ENCODE measurements at regions not wholly inside any gene's neighbourhood (a gene's known extent, or its start where the extent isn't known, plus 50 kb on each side); places are given as distances from the start of the nearest gene placed in this dataset.
"Not testable (repeated sequence)": the region's sequence is repeated elsewhere in the genome, so short reads cannot be mapped to it uniquely, and the experiment has no call there.

- Histone ChIP-seq H4K20me1 (ENCODE audit: insufficient read depth) (no peaks in the 10 kb centered on the region), H3K4me2 (no peak overlapping the region), H2AFZ (no peak overlapping the region), H3F3A (ENCODE audit: insufficient read depth, low read depth) (no peaks in the 10 kb centered on the region), H3K4me1 (replicated peaks; ENCODE audit: insufficient read depth) (no peaks in the 10 kb centered on the region), H3K9me2 (ENCODE audit: insufficient read depth) (no peaks in the 10 kb centered on the region), H3K79me2 (ENCODE audit: low read depth) (no peaks in the 10 kb centered on the region), H3K9me3 (ENCODE audit: insufficient read depth, low read depth) (no peaks in the 10 kb centered on the region), H3K27me3 (ENCODE audit: insufficient read depth, low read depth) (peaks cover 71% of the 10 kb centered on the region), H3K36me3 (ENCODE audit: low read depth) (no peaks in the 10 kb centered on the region), H3K4me3 (no peak overlapping the region), H3K27ac (no peak overlapping the region)
- BruUV-seq (replicated peaks): no TSS peak
- no peak for TF ChIP-seq EZH2 (IDR thresholded peaks at IDR 0.05; ENCODE audit: low read depth)
- TF ChIP-seq, protein P1, sequence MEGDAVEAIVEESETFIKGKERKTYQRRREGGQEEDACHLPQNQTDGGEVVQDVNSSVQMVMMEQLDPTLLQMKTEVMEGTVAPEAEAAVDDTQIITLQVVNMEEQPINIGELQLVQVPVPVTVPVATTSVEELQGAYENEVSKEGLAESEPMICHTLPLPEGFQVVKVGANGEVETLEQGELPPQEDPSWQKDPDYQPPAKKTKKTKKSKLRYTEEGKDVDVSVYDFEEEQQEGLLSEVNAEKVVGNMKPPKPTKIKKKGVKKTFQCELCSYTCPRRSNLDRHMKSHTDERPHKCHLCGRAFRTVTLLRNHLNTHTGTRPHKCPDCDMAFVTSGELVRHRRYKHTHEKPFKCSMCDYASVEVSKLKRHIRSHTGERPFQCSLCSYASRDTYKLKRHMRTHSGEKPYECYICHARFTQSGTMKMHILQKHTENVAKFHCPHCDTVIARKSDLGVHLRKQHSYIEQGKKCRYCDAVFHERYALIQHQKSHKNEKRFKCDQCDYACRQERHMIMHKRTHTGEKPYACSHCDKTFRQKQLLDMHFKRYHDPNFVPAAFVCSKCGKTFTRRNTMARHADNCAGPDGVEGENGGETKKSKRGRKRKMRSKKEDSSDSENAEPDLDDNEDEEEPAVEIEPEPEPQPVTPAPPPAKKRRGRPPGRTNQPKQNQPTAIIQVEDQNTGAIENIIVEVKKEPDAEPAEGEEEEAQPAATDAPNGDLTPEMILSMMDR (conservative IDR thresholded peaks at IDR 0.05): no peak
- peak in 1 of 2 experiments; percentile 45 for DNase-seq
- CTCF ChIA-PET: interaction anchor here (0.7 kb wide), 1 partner anchor 8 kb away, joined by 3 read pairs; no protein-coding TSS in a partner anchor
- intact Hi-C loops (cut with micrococcal nuclease; ENCODE audit: unreplicated experiment): no loop called here
- POLR2A ChIA-PET (ENCODE audit: unreplicated experiment): no interaction called here
These were observed 100.0 kb upstream of the IGF1R start for GRCh38 chr15:98548139-98548971.

DNA sequence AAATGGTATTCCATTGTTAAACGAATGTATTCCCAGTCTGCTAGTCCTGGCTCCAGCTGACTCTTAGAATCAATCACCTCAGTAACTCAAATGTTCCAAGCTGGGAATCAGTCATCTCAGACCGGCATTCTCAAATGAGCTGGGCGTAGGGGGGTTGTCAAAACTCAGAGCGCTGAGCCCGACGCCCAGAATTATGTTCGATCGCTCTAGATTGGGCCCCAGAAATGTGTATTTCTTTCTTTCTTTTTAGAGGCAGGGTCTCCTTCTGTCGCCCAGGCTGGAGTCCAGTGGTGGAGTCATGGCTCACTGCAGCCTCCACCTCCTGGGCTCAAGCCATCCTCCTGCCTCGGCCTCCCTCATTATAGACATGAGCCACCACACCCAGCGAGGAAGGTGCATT, 99.3 kb upstream of the IGF1R start:
- Histone ChIP-seq H3K9me2 (ENCODE audit: insufficient read depth) (no peaks in the 10 kb centered on the region), H3K79me2 (ENCODE audit: low read depth) (no peaks in the 10 kb centered on the region), H3F3A (ENCODE audit: insufficient read depth, low read depth) (no peaks in the 10 kb centered on the region), H3K27me3 (ENCODE audit: insufficient read depth, low read depth) (peaks cover 72% of the 10 kb centered on the region), H3K4me2 (no peak overlapping the region), H3K4me3 (no peak overlapping the region), H2AFZ (no peak overlapping the region), H4K20me1 (ENCODE audit: insufficient read depth) (no peaks in the 10 kb centered on the region), H3K4me1 (replicated peaks; ENCODE audit: insufficient read depth) (no peaks in the 10 kb centered on the region), H3K9me3 (ENCODE audit: insufficient read depth, low read depth) (no peaks in the 10 kb centered on the region), H3K36me3 (ENCODE audit: low read depth) (no peaks in the 10 kb centered on the region), H3K27ac (no peak overlapping the region)
- intact Hi-C loops (cut with micrococcal nuclease; ENCODE audit: unreplicated experiment): no loop called here
- TF ChIP-seq, protein P1 (conservative IDR thresholded peaks at IDR 0.05): no peak
- no peak for TF ChIP-seq EZH2 (IDR thresholded peaks at IDR 0.05; ENCODE audit: low read depth)
- BruUV-seq (replicated peaks): no TSS peak
- DNase-seq: no peak
- CTCF ChIA-PET: interaction anchor here (0.7 kb wide), 1 partner anchor 7 kb away, joined by 3 read pairs; no protein-coding TSS in a partner anchor
- POLR2A ChIA-PET (ENCODE audit: unreplicated experiment): no interaction called here

GRCh38 chr15:98549741-98550140, 98.6 kb upstream of the IGF1R start:
- DNase-seq: no peak
- ChIA-PET POLR2A (ENCODE audit: unreplicated experiment) (no interaction called here), CTCF (no interaction called here)
- TF ChIP-seq EZH2 (IDR thresholded peaks at IDR 0.05; ENCODE audit: low read depth): no peak
- TF ChIP-seq, protein P1 (conservative IDR thresholded peaks at IDR 0.05): no peak
- H3K36me3 ChIP-seq (ENCODE audit: low read depth): no peaks in the 10 kb centered on the region
- intact Hi-C loops (cut with micrococcal nuclease; ENCODE audit: unreplicated experiment): no loop called here
- H2AFZ ChIP-seq: no peak overlapping the region
- no peaks in the 10 kb centered on the region for H4K20me1 ChIP-seq (ENCODE audit: insufficient read depth)
- no peaks in the 10 kb centered on the region for H3K9me3 ChIP-seq (ENCODE audit: insufficient read depth, low read depth)
- no peaks in the 10 kb centered on the region for H3K9me2 ChIP-seq (ENCODE audit: insufficient read depth)
- H3K4me3 ChIP-seq: no peak overlapping the region
- no peak overlapping the region for H3K4me2 ChIP-seq
- no peak overlapping the region for H3K27ac ChIP-seq
- no peaks in the 10 kb centered on the region for H3K79me2 ChIP-seq (ENCODE audit: low read depth)
- no peaks in the 10 kb centered on the region for H3K4me1 ChIP-seq (replicated peaks; ENCODE audit: insufficient read depth)
- H3F3A ChIP-seq (ENCODE audit: insufficient read depth, low read depth): no peaks in the 10 kb centered on the region
- H3K27me3 ChIP-seq (ENCODE audit: insufficient read depth, low read depth): peaks cover 77% of the 10 kb centered on the region
- BruUV-seq (replicated peaks): no TSS peak

DNA sequence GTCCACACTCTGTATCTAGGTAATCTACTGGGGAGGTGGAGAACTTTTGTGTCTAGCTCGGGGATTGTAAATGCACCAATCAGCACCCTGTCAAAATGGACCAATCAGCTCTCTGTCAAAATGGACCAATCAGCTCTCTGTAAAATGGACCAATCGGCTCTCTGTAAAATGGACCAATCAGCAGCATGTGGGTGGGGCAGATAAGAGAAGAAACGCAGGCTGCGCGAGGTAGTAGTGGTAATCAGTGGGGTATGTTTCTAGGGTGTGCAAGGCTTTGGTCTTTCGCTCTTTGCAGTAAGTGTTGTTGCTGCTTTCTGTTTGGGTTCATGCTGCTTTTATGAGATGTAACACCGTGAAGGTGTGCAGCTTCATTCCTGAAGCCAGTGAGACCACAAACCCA, 98.0 kb upstream of the IGF1R start:
- BruUV-seq (replicated peaks): not testable (repeated sequence)

More for the DNA sequence above, 98.0 kb upstream of the IGF1R start:
- DNase-seq; H3K4me2 ChIP-seq; H3K27ac ChIP-seq; CTCF ChIA-PET; H4K20me1 ChIP-seq (ENCODE audit: insufficient read depth); intact Hi-C loops (cut with micrococcal nuclease; ENCODE audit: unreplicated experiment); H3K4me3 ChIP-seq; H3K36me3 ChIP-seq (ENCODE audit: low read depth); H3K4me1 ChIP-seq (replicated peaks; ENCODE audit: insufficient read depth); H3F3A ChIP-seq (ENCODE audit: insufficient read depth, low read depth); H3K79me2 ChIP-seq (ENCODE audit: low read depth); H2AFZ ChIP-seq; H3K9me3 ChIP-seq (ENCODE audit: insufficient read depth, low read depth); POLR2A ChIA-PET (ENCODE audit: unreplicated experiment); H3K9me2 ChIP-seq (ENCODE audit: insufficient read depth): not testable (repeated sequence)
- H3K27me3 ChIP-seq (ENCODE audit: insufficient read depth, low read depth): peaks cover 78% of the 10 kb centered on the region
